Upper lobe of left lung (tissue), 4 donors: ENCODE measurements at regions not wholly inside any gene's neighbourhood (a gene's known extent, or its start where the extent isn't known, plus 50 kb on each side); places are given as distances from the start of the nearest gene placed in this dataset.

Source experiments
- EP300 ChIP-seq, 4 donors: sonication (generic); formaldehyde crosslinking; IDR thresholded peaks; one replicate each; pipeline ENCODE4 v1.5.1; 2017; ENCODE audit warnings: antibody characterized with exemption in 4 of 4, control low read depth in 2 of 4
- POLR2A ChIP-seq, 4 donors: fragments of 450-650 bp; IDR thresholded peaks; one replicate each; pipeline ENCODE4 v1.5.1; 2016 to 2017; ENCODE audit warnings: antibody characterized with exemption in 4 of 4, mild to moderate bottlenecking in 2 of 4
- POLR2AphosphoS5 ChIP-seq, 2 donors: sonication (generic); formaldehyde crosslinking; IDR thresholded peaks; one replicate each; pipeline ENCODE4 v1.5.1; 2017; ENCODE audit warnings: antibody characterized with exemption in 2 of 2
- TF ChIP-seq, protein P1 (sequence below), 6 experiments: fragments of 450-650 bp in 4 of 6; fragments of 200-600 bp in 2 of 6; sonication (generic) in 2 of 6; IDR thresholded peaks; one replicate each; pipeline ENCODE4 v1.5.1; 2016 to 2019; ENCODE audit warnings: antibody characterized with exemption in 6 of 6

DNA sequence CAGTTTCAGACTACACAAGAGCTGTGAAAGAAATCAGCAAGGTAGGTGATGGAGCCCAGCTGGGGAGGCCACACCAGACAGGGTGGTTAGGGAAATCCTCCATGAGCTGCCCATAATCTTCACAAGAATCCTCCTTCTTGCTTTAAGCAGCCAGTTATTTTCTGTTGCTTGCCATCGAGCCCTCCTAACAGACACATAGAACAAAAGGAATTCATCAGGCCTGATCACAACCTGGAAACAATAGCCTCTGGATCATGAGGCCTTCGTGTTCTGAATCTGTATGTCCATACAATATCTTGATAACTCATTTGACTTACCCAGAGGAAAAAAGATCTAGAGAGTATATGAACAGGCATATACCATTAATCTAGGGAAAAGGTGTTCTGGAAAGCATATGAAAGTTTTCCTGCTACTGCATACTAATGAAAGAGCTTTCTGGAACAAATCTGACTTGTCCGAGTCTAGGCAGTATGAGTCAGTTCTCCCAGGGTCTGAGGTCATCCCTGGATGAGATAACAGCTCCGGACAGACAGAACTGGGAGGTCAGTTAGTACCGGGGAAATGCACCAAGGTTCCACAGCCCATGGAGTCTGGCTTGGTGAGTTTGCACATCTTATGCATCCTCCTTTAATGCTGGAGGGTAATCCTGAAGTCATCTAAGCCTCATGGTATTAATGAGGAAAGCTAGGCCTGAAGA, 52.8 kb upstream of the ELK3 start:
- no peak for TF ChIP-seq POLR2A (IDR thresholded peaks at IDR 0.05)
- TF ChIP-seq, protein P1, sequence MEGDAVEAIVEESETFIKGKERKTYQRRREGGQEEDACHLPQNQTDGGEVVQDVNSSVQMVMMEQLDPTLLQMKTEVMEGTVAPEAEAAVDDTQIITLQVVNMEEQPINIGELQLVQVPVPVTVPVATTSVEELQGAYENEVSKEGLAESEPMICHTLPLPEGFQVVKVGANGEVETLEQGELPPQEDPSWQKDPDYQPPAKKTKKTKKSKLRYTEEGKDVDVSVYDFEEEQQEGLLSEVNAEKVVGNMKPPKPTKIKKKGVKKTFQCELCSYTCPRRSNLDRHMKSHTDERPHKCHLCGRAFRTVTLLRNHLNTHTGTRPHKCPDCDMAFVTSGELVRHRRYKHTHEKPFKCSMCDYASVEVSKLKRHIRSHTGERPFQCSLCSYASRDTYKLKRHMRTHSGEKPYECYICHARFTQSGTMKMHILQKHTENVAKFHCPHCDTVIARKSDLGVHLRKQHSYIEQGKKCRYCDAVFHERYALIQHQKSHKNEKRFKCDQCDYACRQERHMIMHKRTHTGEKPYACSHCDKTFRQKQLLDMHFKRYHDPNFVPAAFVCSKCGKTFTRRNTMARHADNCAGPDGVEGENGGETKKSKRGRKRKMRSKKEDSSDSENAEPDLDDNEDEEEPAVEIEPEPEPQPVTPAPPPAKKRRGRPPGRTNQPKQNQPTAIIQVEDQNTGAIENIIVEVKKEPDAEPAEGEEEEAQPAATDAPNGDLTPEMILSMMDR (IDR thresholded peaks at IDR 0.05): no peak
- TF ChIP-seq POLR2AphosphoS5 (IDR thresholded peaks at IDR 0.05): no peak
- no peak for TF ChIP-seq EP300 (IDR thresholded peaks at IDR 0.05)
